ENCODE measurements at regions not wholly inside any gene's neighbourhood (a gene's known extent, or its start where the extent isn't known, plus 50 kb on each side); places are given as distances from the start of the nearest gene placed in this dataset.

DNA sequence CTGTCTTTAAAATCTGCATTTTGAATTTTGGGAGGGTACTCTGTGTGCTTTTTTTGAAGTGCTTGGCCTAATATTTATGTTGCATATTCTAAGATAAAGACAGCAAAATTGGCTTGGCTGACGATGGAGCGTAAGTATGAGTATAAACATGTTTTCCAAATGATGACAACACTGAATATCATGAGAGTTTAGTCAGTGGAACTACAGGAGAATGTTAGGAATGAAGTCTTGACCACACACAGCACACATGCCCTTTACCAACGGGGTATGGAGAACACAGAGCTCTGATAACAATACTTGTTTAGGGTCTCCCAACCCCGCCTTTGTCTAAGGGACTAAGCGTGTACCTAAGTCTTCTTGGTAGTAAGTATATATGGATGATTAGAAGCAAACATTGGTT lies 253.9 kb upstream of the FZD8 start:
- TF ChIP-seq, protein P1, sequence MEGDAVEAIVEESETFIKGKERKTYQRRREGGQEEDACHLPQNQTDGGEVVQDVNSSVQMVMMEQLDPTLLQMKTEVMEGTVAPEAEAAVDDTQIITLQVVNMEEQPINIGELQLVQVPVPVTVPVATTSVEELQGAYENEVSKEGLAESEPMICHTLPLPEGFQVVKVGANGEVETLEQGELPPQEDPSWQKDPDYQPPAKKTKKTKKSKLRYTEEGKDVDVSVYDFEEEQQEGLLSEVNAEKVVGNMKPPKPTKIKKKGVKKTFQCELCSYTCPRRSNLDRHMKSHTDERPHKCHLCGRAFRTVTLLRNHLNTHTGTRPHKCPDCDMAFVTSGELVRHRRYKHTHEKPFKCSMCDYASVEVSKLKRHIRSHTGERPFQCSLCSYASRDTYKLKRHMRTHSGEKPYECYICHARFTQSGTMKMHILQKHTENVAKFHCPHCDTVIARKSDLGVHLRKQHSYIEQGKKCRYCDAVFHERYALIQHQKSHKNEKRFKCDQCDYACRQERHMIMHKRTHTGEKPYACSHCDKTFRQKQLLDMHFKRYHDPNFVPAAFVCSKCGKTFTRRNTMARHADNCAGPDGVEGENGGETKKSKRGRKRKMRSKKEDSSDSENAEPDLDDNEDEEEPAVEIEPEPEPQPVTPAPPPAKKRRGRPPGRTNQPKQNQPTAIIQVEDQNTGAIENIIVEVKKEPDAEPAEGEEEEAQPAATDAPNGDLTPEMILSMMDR (IDR thresholded peaks at IDR 0.05; ENCODE audit: unreplicated experiment): no peak
- Mint-ChIP-seq H3K27ac (ENCODE audit: unreplicated experiment) (no peak overlapping the region), H3K27me3 (ENCODE audit: unreplicated experiment) (peaks cover 1% of the 10 kb centered on the region), H3K4me1 (ENCODE audit: unreplicated experiment) (peaks cover 13% of the 10 kb centered on the region), H3K9me3 (ENCODE audit: unreplicated experiment) (no peaks in the 10 kb centered on the region), H3K36me3 (ENCODE audit: low read depth, unreplicated experiment) (no peaks in the 10 kb centered on the region), H3K4me3 (ENCODE audit: unreplicated experiment) (no peak overlapping the region)
- no peak for DNase-seq (ENCODE audit: low spot score)

DNA sequence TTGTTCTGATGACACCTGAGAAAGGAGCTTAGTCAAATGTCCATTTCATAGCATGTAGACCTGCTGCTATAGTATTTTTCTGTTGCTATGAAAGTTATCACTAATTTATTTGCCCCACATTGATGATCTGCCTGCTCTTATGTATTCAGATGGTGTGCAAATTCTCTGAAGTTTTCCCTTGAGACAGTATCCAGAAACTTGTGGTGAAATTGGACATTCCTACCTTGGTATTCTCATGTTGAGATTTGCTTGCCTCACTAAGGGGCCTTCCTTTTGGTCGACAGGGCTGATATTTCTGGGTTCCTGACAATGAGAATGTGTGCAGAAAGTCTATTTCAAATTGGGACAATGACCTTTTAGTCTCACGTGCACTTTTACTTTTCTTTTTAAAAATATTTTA lies 253.2 kb upstream of the FZD8 start:
- no peak for DNase-seq (ENCODE audit: low spot score)
- Mint-ChIP-seq H3K9me3 (ENCODE audit: unreplicated experiment) (no peaks in the 10 kb centered on the region), H3K4me3 (ENCODE audit: unreplicated experiment) (no peak overlapping the region), H3K27me3 (ENCODE audit: unreplicated experiment) (peaks cover 1% of the 10 kb centered on the region), H3K4me1 (ENCODE audit: unreplicated experiment) (peaks cover 19% of the 10 kb centered on the region), H3K36me3 (ENCODE audit: low read depth, unreplicated experiment) (no peaks in the 10 kb centered on the region), H3K27ac (ENCODE audit: unreplicated experiment) (no peak overlapping the region)
- TF ChIP-seq, protein P1 (IDR thresholded peaks at IDR 0.05; ENCODE audit: unreplicated experiment): no peak

DNA sequence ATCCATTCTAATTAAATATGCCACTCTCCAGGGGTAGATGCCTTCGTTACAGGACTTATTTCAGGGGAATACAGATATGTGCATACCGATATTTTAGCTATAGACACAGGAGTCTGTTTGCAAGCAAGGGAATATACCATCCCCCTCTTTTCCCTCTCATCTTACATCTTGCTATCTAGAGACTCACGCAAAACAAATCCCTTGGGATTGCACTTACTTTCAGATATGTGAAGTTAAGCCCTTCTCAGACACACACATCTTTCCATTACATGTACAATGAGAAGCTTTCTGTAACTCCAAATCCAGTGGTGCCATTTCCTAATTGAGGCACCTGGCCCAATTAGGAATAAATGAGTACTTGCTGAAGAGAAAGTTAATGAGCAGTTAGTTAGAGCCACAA lies 250.4 kb upstream of the FZD8 start:
- Mint-ChIP-seq H3K4me3 (ENCODE audit: unreplicated experiment) (no peak overlapping the region), H3K4me1 (ENCODE audit: unreplicated experiment) (peaks cover 31% of the 10 kb centered on the region), H3K9me3 (ENCODE audit: unreplicated experiment) (no peaks in the 10 kb centered on the region), H3K27me3 (ENCODE audit: unreplicated experiment) (no peaks in the 10 kb centered on the region), H3K36me3 (ENCODE audit: low read depth, unreplicated experiment) (peaks cover 4% of the 10 kb centered on the region), H3K27ac (ENCODE audit: unreplicated experiment) (no peak overlapping the region)
- TF ChIP-seq, protein P1 (IDR thresholded peaks at IDR 0.05; ENCODE audit: unreplicated experiment): no peak
- no peak for DNase-seq (ENCODE audit: low spot score)

DNA sequence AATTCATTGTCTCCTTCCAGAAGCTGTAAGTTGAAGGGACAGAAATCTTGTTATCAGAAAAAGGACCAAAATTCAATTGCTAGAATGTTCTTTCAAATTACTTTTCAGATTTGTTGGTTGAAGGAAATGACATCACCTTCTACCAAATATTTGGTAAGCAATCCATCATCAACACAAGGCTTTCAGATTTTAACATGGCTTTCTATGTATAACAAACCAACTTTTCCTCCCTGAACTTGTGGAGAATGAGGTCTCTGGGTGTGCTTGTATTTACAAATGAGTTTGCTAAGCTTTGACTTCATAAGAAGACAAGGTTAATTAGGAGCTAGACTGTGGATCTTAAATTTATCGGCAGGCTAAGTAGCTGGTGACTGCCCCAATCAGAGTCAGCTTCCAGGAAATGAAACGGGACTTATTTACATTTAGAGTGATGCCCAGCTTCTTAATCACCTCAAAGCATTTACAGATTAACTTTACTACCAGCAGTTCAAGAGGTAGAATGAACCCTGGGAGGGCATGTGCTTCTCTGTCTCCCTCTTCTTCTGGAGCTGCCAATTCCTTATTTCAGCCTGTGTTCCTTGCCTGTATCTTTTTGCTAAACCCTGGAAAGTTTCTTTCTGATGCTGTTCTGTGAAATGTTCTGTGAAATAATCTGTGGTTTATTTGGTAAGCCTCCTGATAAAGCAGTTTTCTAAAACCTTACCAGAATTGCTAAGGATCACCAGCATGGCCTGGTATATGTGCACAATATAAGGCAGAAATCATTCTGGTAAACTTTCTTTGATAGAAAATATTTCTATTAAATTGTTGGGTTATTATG lies 248.8 kb upstream of the FZD8 start:
- Mint-ChIP-seq H3K4me3 (ENCODE audit: unreplicated experiment) (no peak overlapping the region), H3K27ac (ENCODE audit: unreplicated experiment) (peak overlapping the region; percentile 96), H3K27me3 (ENCODE audit: unreplicated experiment) (no peaks in the 10 kb centered on the region), H3K9me3 (ENCODE audit: unreplicated experiment) (no peaks in the 10 kb centered on the region), H3K4me1 (ENCODE audit: unreplicated experiment) (peaks cover 31% of the 10 kb centered on the region), H3K36me3 (ENCODE audit: low read depth, unreplicated experiment) (peaks cover 4% of the 10 kb centered on the region)
- no peak for DNase-seq (ENCODE audit: low spot score)
- TF ChIP-seq, protein P1 (IDR thresholded peaks at IDR 0.05; ENCODE audit: unreplicated experiment): no peak

DNA sequence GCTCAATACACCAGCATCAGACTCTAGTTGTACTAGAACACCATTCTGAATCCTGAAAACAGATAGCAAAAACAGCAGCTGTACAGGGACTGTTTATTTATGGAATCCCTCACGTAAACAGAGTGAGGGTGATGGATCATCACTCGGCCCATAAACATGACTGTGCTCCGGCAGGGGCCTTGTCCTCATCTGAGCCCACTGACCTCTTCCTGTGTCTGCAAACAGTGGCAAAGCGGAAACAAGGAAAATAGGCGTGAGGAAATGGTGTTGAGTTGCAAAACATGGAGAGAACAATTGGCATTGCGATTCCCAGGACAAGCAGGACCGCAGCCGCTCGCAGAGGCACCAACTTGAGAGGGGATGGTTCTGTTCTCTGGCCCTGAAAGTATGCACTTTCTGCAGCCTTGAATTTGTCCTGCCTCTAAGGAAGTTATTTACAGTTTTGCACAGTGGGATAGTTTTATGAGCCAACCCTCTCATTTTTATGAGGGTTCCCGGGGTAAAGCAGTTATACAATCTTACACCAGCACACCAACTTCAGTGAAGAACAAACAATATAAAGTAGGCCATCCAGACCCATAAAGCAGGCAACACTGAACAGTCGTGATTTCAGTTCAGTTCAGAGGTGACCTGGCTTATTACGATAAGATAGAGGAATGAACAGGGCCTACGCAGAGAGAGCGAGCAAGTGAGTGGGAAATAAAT lies 248.0 kb upstream of the FZD8 start:
- H3K27ac Mint-ChIP-seq (ENCODE audit: unreplicated experiment): peak overlapping the region; percentile 96
- H3K27me3 Mint-ChIP-seq (ENCODE audit: unreplicated experiment): no peaks in the 10 kb centered on the region
- H3K4me3 Mint-ChIP-seq (ENCODE audit: unreplicated experiment): no peak overlapping the region
- H3K9me3 Mint-ChIP-seq (ENCODE audit: unreplicated experiment): no peaks in the 10 kb centered on the region
- TF ChIP-seq, protein P1 (IDR thresholded peaks at IDR 0.05; ENCODE audit: unreplicated experiment): no peak
- H3K4me1 Mint-ChIP-seq (ENCODE audit: unreplicated experiment): peaks cover 31% of the 10 kb centered on the region
- H3K36me3 Mint-ChIP-seq (ENCODE audit: low read depth, unreplicated experiment): peaks cover 4% of the 10 kb centered on the region
- DNase-seq (ENCODE audit: low spot score): peak; percentile 41

Data from endothelial cell (in vitro differentiated cells).